Mucosa of stomach (tissue), 1 donor: ENCODE measurements at regions not wholly inside any gene's neighbourhood (a gene's known extent, or its start where the extent isn't known, plus 50 kb on each side); places are given as distances from the start of the nearest gene placed in this dataset.

Source experiments
- H3K27me3 ChIP-seq: one replicate; pipeline ENCODE4 v1.7.0; 2013; ENCODE audit warnings: mild to moderate bottlenecking, low read length; ENCODE audit not compliant: control insufficient read depth, insufficient read depth
- H3K36me3 ChIP-seq: one replicate; pipeline ENCODE4 v1.7.0; 2013; ENCODE audit warnings: low read length; ENCODE audit not compliant: control insufficient read depth, insufficient read depth
- H3K4me1 ChIP-seq: one replicate; pipeline ENCODE4 v1.7.0; 2013; ENCODE audit warnings: mild to moderate bottlenecking, low read length; ENCODE audit not compliant: control insufficient read depth, insufficient read depth
- H3K4me3 ChIP-seq: one replicate; pipeline ENCODE4 v1.7.0; 2013; ENCODE audit warnings: low read length
- H3K9ac ChIP-seq: one replicate; pipeline ENCODE4 v1.7.0; 2013; ENCODE audit warnings: mild to moderate bottlenecking, low read length, moderate library complexity
- H3K9me3 ChIP-seq: one replicate; pipeline ENCODE4 v1.7.0; 2013; ENCODE audit warnings: mild to moderate bottlenecking, low read length, moderate library complexity; ENCODE audit not compliant: control insufficient read depth
- donor health status: Pancreatic carcinoma.

- Histone ChIP-seq H3K4me3 (no peak overlapping the region), H3K9me3 (no peaks in the 10 kb centered on the region), H3K27me3 (no peaks in the 10 kb centered on the region), H3K36me3 (no peaks in the 10 kb centered on the region), H3K9ac (no peak overlapping the region), H3K4me1 (no peaks in the 10 kb centered on the region)
These were observed 472.8 kb downstream of the CCDC171 start for GRCh38 chr9:16025627-16026026.

- Histone ChIP-seq H3K4me3 (no peak overlapping the region), H3K9me3 (no peaks in the 10 kb centered on the region), H3K27me3 (no peaks in the 10 kb centered on the region), H3K36me3 (no peaks in the 10 kb centered on the region), H3K4me1 (no peaks in the 10 kb centered on the region), H3K9ac (no peak overlapping the region)
These were observed 474.0 kb downstream of the CCDC171 start for GRCh38 chr9:16026886-16027285.

- H3K36me3 ChIP-seq, result no peaks in the 10 kb centered on the region
- no peaks in the 10 kb centered on the region for H3K9me3 ChIP-seq
- no peak overlapping the region for H3K4me3 ChIP-seq
- H3K9ac ChIP-seq, result no peak overlapping the region
- no peaks in the 10 kb centered on the region for H3K27me3 ChIP-seq
- no peaks in the 10 kb centered on the region for H3K4me1 ChIP-seq
These were observed 475.7 kb downstream of the CCDC171 start for GRCh38 chr9:16028548-16028947.

- Histone ChIP-seq H3K27me3 (no peaks in the 10 kb centered on the region), H3K4me3 (no peak overlapping the region), H3K9me3 (no peaks in the 10 kb centered on the region), H3K36me3 (no peaks in the 10 kb centered on the region), H3K4me1 (no peaks in the 10 kb centered on the region), H3K9ac (no peak overlapping the region)
These were observed 476.3 kb downstream of the CCDC171 start for GRCh38 chr9:16029046-16029615.

GRCh38 chr9:16029796-16030363, 477.0 kb downstream of the CCDC171 start:
- Histone ChIP-seq H3K36me3 (no peaks in the 10 kb centered on the region), H3K27me3 (no peaks in the 10 kb centered on the region), H3K4me1 (no peaks in the 10 kb centered on the region), H3K4me3 (no peak overlapping the region), H3K9me3 (no peaks in the 10 kb centered on the region), H3K9ac (no peak overlapping the region)

- H3K9me3 ChIP-seq, result no peaks in the 10 kb centered on the region
- no peak overlapping the region for H3K9ac ChIP-seq
- no peaks in the 10 kb centered on the region for H3K4me1 ChIP-seq
- no peak overlapping the region for H3K4me3 ChIP-seq
- no peaks in the 10 kb centered on the region for H3K27me3 ChIP-seq
- H3K36me3 ChIP-seq, result no peaks in the 10 kb centered on the region
These were observed 477.8 kb downstream of the CCDC171 start for GRCh38 chr9:16030528-16031185.

- no peaks in the 10 kb centered on the region for H3K4me1 ChIP-seq
- H3K27me3 ChIP-seq, result no peaks in the 10 kb centered on the region
- no peaks in the 10 kb centered on the region for H3K9me3 ChIP-seq
- no peaks in the 10 kb centered on the region for H3K36me3 ChIP-seq
- H3K9ac ChIP-seq, result no peak overlapping the region
- no peak overlapping the region for H3K4me3 ChIP-seq
These were observed 478.6 kb downstream of the CCDC171 start for GRCh38 chr9:16031486-16031885.

GRCh38 chr9:16031971-16032370, 479.1 kb downstream of the CCDC171 start:
- Histone ChIP-seq H3K4me3 (no peak overlapping the region), H3K4me1 (no peaks in the 10 kb centered on the region), H3K27me3 (no peaks in the 10 kb centered on the region), H3K36me3 (no peaks in the 10 kb centered on the region), H3K9me3 (no peaks in the 10 kb centered on the region), H3K9ac (no peak overlapping the region)

- Histone ChIP-seq H3K4me1 (no peaks in the 10 kb centered on the region), H3K27me3 (no peaks in the 10 kb centered on the region), H3K9me3 (no peaks in the 10 kb centered on the region), H3K36me3 (no peaks in the 10 kb centered on the region), H3K4me3 (no peak overlapping the region), H3K9ac (no peak overlapping the region)
These were observed 480.0 kb downstream of the CCDC171 start for GRCh38 chr9:16032799-16033198.

GRCh38 chr9:16033253-16033652, 480.4 kb downstream of the CCDC171 start:
- Histone ChIP-seq H3K27me3 (no peaks in the 10 kb centered on the region), H3K9me3 (no peaks in the 10 kb centered on the region), H3K36me3 (no peaks in the 10 kb centered on the region), H3K4me3 (no peak overlapping the region), H3K9ac (no peak overlapping the region), H3K4me1 (no peaks in the 10 kb centered on the region)

GRCh38 chr9:16033921-16034691, 481.3 kb downstream of the CCDC171 start:
- Histone ChIP-seq H3K9me3 (no peaks in the 10 kb centered on the region), H3K36me3 (no peaks in the 10 kb centered on the region), H3K27me3 (no peaks in the 10 kb centered on the region), H3K4me1 (no peaks in the 10 kb centered on the region), H3K9ac (no peak overlapping the region), H3K4me3 (no peak overlapping the region)
